ENCODE measurements at regions not wholly inside any gene's neighbourhood (a gene's known extent, or its start where the extent isn't known, plus 50 kb on each side); places are given as distances from the start of the nearest gene placed in this dataset.
"Not testable (repeated sequence)": the region's sequence is repeated elsewhere in the genome, so short reads cannot be mapped to it uniquely, and the experiment has no call there.

DNA sequence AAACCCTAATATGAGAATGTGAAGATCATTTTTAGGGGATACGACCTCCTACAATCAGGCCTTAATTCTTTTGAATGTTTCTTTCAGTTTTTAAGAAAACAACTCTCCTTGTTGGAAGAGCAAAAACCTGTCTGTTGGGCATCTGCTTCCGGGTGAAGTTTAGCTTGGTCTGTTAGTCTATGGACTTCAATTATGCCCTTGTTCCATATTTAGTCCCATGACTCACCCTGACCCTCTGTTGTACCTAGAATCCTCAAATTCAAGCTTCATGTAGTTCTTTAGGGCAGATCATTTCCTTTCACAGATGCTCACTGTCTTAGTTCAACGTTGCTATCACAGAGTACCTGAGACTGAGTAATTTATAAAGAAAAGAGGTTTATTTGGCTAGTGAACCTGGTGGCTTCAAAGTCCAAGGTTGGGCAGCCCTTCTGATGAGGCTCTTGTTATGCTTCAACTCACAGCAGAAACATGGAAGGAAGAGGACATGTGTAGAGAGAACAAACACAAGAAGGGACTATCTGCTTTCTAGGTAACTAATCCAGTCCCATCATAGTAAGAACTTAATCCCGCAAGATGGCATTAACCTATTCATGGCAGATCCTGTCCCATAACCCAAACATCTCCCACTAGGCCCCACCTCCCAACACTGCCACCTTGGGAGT lies 82.5 kb upstream of the SERPINE2 start:
- H3K9ac ChIP-seq (ENCODE audit: low read length) = no peak overlapping the region
- no peak overlapping the region for H2AFZ ChIP-seq (ENCODE audit: low read depth, low read length)
- H3K27ac ChIP-seq (ENCODE audit: low read length) = no peak overlapping the region
- H3F3A ChIP-seq (ENCODE audit: insufficient read depth, low read length, poor library complexity, severe bottlenecking) = no peaks in the 10 kb centered on the region
- no peaks in the 10 kb centered on the region for H3K36me3 ChIP-seq (ENCODE audit: insufficient read depth, low read length)
- no peak overlapping the region for H3K4me3 ChIP-seq (ENCODE audit: low read length)
- H3K9me3 ChIP-seq (ENCODE audit: low read length) = no peaks in the 10 kb centered on the region
- H3K4me2 ChIP-seq (ENCODE audit: low read length) = no peak overlapping the region
- no peaks in the 10 kb centered on the region for H3K79me2 ChIP-seq (replicated peaks; ENCODE audit: insufficient read depth, low read length)
- H4K20me1 ChIP-seq (ENCODE audit: insufficient read depth) = no peaks in the 10 kb centered on the region
- H3K27me3 ChIP-seq (ENCODE audit: insufficient read depth, low read depth, low read length) = no peaks in the 10 kb centered on the region
- TF ChIP-seq, protein P1, sequence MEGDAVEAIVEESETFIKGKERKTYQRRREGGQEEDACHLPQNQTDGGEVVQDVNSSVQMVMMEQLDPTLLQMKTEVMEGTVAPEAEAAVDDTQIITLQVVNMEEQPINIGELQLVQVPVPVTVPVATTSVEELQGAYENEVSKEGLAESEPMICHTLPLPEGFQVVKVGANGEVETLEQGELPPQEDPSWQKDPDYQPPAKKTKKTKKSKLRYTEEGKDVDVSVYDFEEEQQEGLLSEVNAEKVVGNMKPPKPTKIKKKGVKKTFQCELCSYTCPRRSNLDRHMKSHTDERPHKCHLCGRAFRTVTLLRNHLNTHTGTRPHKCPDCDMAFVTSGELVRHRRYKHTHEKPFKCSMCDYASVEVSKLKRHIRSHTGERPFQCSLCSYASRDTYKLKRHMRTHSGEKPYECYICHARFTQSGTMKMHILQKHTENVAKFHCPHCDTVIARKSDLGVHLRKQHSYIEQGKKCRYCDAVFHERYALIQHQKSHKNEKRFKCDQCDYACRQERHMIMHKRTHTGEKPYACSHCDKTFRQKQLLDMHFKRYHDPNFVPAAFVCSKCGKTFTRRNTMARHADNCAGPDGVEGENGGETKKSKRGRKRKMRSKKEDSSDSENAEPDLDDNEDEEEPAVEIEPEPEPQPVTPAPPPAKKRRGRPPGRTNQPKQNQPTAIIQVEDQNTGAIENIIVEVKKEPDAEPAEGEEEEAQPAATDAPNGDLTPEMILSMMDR (IDR thresholded peaks at IDR 0.05; ENCODE audit: poor library complexity, severe bottlenecking) = no peak
- TF ChIP-seq, protein P2, sequence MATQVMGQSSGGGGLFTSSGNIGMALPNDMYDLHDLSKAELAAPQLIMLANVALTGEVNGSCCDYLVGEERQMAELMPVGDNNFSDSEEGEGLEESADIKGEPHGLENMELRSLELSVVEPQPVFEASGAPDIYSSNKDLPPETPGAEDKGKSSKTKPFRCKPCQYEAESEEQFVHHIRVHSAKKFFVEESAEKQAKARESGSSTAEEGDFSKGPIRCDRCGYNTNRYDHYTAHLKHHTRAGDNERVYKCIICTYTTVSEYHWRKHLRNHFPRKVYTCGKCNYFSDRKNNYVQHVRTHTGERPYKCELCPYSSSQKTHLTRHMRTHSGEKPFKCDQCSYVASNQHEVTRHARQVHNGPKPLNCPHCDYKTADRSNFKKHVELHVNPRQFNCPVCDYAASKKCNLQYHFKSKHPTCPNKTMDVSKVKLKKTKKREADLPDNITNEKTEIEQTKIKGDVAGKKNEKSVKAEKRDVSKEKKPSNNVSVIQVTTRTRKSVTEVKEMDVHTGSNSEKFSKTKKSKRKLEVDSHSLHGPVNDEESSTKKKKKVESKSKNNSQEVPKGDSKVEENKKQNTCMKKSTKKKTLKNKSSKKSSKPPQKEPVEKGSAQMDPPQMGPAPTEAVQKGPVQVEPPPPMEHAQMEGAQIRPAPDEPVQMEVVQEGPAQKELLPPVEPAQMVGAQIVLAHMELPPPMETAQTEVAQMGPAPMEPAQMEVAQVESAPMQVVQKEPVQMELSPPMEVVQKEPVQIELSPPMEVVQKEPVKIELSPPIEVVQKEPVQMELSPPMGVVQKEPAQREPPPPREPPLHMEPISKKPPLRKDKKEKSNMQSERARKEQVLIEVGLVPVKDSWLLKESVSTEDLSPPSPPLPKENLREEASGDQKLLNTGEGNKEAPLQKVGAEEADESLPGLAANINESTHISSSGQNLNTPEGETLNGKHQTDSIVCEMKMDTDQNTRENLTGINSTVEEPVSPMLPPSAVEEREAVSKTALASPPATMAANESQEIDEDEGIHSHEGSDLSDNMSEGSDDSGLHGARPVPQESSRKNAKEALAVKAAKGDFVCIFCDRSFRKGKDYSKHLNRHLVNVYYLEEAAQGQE (IDR thresholded peaks at IDR 0.05; ENCODE audit: borderline replicate concordance) = no peak
- TF ChIP-seq EZH2 (IDR thresholded peaks at IDR 0.05; ENCODE audit: borderline replicate concordance, insufficient read depth, low read length, poor library complexity, severe bottlenecking) (no peak), TAF1 (IDR thresholded peaks at IDR 0.05; ENCODE audit: low read depth) (no peak), SMC3 (conservative IDR thresholded peaks at IDR 0.05; ENCODE audit: poor library complexity) (no peak), POLR2AphosphoS5 (IDR thresholded peaks at IDR 0.05) (no peak), MXI1 (conservative IDR thresholded peaks at IDR 0.05; ENCODE audit: poor library complexity, severe bottlenecking) (no peak), RAD21 (conservative IDR thresholded peaks at IDR 0.05) (no peak), EP300 (conservative IDR thresholded peaks at IDR 0.05; ENCODE audit: poor library complexity, severe bottlenecking) (no peak)
- H3K9me2 ChIP-seq (ENCODE audit: insufficient read depth, low read length) = no peaks in the 10 kb centered on the region

DNA sequence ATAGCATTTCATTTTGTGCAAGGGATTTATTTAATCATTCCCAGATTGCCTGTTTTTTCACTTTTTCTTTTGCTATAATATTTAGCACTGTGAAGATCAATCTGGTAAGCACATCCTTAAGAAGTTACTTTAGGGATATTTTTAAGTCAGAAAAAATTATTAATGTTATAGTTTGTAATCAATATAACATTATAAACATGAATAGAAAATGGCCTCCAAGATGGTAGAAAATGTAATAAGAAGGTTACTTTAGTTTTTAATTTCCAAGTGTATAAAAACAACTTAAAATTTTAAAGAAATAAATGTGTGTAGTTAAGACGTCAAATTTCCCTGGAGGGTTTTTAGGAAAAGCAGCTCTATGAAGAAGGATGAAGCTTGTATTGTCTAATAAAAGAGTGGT lies 81.9 kb upstream of the SERPINE2 start:
- TF ChIP-seq EZH2 (IDR thresholded peaks at IDR 0.05; ENCODE audit: borderline replicate concordance, insufficient read depth, low read length, poor library complexity, severe bottlenecking) = no peak
- H3F3A ChIP-seq (ENCODE audit: insufficient read depth, low read length, poor library complexity, severe bottlenecking) = no peaks in the 10 kb centered on the region
- H3K36me3 ChIP-seq (ENCODE audit: insufficient read depth, low read length) = no peaks in the 10 kb centered on the region
- H3K9ac ChIP-seq (ENCODE audit: low read length) = no peak overlapping the region
- no peak overlapping the region for H2AFZ ChIP-seq (ENCODE audit: low read depth, low read length)
- H3K27me3 ChIP-seq (ENCODE audit: insufficient read depth, low read depth, low read length) = no peaks in the 10 kb centered on the region
- no peaks in the 10 kb centered on the region for H3K79me2 ChIP-seq (replicated peaks; ENCODE audit: insufficient read depth, low read length)
- H3K9me3 ChIP-seq (ENCODE audit: low read length) = no peaks in the 10 kb centered on the region
- H3K4me3 ChIP-seq (ENCODE audit: low read length) = no peak overlapping the region
- no peaks in the 10 kb centered on the region for H4K20me1 ChIP-seq (ENCODE audit: insufficient read depth)
- no peak overlapping the region for H3K4me2 ChIP-seq (ENCODE audit: low read length)
- no peaks in the 10 kb centered on the region for H3K9me2 ChIP-seq (ENCODE audit: insufficient read depth, low read length)
- H3K27ac ChIP-seq (ENCODE audit: low read length) = no peak overlapping the region

GRCh38 chr2:224119846-224120245 lies 80.8 kb upstream of the SERPINE2 start:
- H3K4me2 ChIP-seq (ENCODE audit: low read length); H3K36me3 ChIP-seq (ENCODE audit: insufficient read depth, low read length); H2AFZ ChIP-seq (ENCODE audit: low read depth, low read length): not testable (repeated sequence)

More at GRCh38 chr2:224119846-224120245, 80.8 kb upstream of the SERPINE2 start:
- H3K4me3 ChIP-seq (ENCODE audit: low read length); H3K9ac ChIP-seq (ENCODE audit: low read length); H3K27ac ChIP-seq (ENCODE audit: low read length); H3K79me2 ChIP-seq (replicated peaks; ENCODE audit: insufficient read depth, low read length); H4K20me1 ChIP-seq (ENCODE audit: insufficient read depth); H3F3A ChIP-seq (ENCODE audit: insufficient read depth, low read length, poor library complexity, severe bottlenecking); H3K9me2 ChIP-seq (ENCODE audit: insufficient read depth, low read length); H3K9me3 ChIP-seq (ENCODE audit: low read length); H3K27me3 ChIP-seq (ENCODE audit: insufficient read depth, low read depth, low read length): not testable (repeated sequence)

Data from neural cell (in vitro differentiated cells).